ENCODE measurements at regions not wholly inside any gene's neighbourhood (a gene's known extent, or its start where the extent isn't known, plus 50 kb on each side); places are given as distances from the start of the nearest gene placed in this dataset.

DNA sequence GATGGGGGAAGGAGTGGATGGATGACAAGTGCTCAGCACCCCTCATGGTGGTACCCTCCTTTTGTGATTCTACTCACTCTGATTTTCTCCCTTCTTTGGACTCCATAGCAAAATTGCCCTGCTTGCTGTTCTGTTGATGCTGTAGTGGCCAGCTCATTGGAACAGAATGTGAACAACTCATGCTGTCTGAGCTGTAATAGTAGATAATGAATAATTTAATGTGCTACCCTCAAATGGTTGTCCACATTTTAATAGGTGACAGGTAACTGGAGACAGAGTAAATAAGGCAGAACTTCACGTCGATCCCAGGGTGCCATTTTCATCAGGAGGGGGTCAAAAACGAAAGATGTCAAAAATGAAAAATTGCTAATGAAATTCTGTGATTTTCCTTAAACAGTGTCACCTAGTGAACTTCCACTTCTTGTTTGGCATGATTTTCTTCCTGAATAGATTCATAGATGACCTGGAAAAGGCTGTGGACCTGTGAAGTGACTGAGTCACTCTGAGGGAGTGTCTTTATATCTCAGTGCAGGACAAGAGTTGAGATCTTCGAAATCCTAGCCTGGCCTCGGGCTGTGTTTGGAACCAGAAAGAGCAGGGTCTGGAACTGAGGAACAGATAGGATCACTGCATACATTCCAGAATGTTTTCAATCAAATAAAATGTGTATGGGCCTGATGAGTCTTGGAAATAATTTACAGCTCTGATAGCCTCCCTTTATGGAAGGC is 270.2 kb downstream of the PSAT1 start:
- no peak for DNase-seq

DNA sequence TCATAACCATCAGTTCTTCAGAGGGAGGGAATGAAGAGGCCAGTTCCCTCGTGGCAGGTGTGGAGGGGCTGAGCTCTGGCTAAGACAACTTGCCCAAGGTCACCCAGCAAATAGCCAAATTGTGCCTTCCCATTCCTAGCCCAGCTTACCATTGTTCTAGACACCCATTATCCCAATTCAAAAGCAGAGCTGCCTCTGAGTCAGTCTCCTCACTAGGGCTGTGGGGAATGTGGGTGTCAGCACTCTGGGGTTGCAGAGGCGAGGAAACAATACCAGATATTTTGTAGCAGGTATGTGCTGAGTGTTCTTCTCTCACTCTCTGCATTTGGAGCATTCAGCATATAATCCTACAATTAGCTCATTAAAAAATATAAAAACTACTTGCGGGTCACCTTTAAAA is 270.8 kb downstream of the PSAT1 start:
- DNase-seq: no peak

DNA sequence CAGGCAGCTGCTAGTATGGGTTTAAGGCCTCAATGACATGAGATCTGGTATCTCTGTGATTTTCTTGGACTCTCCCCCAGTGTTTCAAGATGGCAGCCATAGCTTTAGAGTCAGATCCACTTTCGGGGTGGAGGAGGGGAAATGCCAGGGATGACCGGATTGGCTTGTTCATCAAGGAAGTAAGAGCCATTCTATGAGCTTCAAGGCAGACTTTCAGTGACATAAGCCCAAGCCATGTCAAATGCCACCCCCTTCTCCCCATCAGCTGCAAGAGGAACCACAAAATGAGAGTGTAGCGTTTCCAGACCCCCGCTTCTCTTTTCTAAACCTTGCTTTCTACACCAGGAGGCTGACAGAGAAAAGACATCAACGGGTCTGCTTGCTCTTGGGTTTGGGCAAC is 271.8 kb downstream of the PSAT1 start:
- no peak for DNase-seq

DNA sequence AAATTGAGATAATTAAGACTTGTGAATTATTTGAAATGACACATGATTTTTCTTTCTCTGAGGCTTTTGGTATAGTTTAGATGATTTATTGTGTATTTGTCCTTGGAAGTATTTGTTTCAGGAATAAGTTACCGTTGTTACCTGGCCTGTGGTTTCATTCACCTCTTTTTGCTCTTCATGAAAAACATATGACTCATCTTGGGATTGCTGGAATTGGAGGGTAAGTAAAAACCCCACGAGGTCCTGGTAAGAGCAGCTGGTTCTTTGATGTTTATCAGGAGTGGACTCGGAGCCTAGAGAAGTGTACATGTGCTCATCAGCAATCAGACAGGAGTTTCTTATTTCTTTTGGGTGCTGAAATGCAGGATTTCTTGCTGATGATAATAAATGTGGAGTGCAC is 275.3 kb downstream of the PSAT1 start:
- DNase-seq: no peak

DNA sequence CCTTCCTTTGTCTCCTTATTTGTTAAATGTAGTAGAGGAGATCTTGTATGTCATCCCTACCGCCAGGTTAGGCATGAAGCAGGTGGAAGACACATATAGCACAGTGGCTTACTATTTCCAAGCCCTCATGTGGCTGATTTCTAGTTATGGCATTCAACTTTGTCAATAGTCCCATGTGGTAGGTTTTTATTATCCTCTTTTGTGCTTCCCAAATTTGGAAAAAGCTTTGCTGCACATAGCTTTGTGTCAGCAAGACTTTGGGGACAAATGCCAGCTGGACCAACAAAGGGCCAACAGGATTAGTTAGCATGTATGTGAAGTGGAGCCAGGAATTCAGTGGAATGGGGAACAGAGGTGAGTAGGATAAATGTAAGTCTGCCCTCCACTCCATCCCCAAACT is 276.3 kb downstream of the PSAT1 start:
- no peak for DNase-seq

DNA sequence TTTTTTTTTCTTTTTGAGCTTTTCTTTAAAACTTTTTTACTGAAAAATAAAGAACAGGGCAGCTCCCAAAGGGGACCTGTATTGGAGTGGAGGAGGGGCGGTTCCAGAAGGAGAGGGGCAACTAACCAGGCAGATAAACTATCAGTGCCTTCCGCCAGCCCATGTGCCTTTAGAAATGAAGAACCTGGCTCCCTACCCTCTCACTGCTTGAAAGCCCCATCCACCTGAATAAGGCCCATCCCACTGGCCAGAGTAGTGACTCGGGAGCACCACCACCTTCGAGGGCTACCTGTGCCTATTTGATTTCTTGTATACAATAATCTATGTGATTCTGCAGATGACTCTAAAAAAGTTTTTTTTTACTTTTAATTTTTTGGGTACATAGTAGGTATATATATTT is 276.7 kb downstream of the PSAT1 start:
- DNase-seq: no peak

DNA sequence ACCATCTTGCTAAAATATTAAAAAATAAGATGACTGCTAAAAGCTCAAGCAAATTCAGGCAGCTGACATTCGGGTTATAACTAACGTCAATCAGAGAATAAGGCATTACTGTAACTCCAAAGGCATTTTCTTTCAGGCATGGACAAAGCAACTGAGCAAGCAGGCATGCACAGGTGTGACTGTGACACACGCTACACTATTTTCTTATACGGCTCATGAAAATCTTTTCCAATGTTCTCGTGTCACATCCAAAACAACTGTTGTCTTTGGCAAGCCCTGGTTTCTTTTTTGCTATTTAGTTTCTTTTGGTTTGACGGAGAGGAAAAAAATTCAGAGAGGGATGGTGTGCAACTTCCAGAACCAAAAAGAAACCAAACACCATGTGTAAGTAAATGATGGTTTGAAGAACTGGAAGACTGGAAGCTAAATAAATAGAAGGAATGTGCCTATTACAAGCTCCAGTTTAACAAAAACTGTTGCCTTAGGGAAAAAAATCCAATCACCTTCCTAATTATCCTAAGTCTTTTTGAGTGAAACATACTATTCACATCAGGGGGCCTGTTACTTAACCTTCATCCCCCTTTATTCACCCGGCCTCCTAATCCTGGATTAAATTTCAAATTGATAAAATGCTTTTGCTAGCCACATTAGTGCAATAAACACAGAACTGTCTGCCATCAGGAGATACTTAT is 277.6 kb downstream of the PSAT1 start:
- DNase-seq: no peak

DNA sequence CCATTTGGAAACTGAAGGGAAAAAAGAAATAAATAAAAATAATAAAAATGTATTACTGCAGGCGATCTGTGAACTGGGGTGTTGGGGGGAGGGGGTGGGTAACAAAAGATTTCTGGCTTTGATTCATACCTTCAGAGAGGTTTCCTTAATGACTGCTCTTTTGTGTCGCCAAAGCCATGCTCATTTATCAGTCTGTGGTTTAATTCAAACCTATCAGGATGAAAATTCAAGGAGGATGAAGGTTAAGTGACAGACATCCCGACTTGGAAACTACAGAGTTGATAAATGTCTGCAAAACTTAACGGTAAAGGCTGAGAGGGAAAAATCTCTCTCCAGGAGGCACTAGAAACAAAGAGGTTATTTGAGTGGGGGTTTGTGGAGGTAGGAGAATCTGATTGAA is 278.2 kb downstream of the PSAT1 start:
- DNase-seq: no peak

DNA sequence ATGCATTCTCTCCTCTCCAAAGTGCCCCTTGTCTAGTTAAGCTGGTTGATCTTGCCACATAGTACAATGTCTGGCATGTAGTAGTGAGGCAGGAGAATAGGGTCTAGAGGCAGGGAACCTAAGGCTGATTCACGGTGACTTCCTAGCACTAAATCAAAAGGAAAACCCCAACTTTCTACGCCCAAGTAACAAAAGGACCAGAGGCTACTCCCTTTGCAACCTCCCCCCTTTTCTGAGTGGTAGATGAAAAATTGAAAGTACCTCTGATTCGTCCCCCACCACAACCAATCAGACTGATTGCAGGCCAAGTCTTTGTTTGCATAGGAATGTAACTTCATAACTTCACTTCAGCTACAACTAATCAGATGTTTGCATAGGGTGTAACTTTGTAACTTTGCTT is 278.8 kb downstream of the PSAT1 start:
- no peak for DNase-seq

DNA sequence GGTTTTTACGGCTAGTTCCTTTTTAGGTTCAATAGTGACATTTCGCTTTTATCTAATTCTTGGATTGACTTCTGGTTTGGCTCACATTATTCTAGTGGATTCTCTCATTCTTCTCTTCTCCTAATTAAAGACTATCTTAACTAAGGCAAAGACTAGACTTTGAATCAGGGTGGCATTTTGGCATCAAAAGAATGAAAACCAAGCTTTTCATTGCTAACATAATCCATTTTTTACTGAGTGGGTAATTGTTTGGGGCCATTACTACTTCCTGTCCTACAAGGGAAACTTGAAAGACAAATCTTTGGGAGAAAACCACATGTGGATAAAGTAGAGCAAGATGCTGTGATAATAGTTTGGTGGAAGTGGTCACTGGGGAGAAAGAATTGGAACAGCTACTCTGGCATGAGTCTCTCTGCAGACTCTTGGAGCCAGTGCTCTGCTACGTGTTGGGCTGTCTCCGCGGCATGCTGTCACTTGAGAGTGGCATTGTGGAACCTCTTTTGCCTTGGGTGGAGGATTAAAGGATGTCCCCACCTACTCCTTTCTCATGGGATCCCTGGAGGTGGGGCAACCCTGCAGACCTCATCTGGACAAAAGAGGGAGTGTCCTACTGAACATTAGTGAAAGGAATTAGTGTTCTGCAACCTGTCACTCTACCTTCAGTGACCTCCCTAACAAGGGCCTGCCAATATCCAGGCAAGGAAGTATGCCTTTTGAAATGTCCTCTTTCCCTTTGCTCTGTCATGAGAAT is 280.4 kb downstream of the PSAT1 start:
- DNase-seq: no peak

DNA sequence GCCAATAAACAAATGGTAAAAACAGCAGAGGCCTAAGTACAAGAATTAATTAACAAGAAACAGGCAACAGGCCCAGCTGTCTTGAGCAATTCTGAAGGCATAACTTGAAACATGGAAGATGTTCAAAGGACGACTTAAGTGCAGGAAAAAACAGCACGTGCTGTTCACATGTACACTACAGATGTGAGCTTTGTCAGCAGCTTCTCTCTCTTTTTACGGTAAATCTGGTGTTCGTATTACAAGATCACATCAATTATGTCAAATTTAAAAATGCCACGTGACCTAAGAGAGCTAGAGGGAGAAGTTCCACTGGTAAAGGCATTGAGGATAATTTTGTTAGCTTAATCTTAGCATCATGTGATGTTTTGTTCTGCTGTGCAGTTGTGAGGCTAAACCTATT is 281.1 kb downstream of the PSAT1 start:
- no peak for DNase-seq

DNA sequence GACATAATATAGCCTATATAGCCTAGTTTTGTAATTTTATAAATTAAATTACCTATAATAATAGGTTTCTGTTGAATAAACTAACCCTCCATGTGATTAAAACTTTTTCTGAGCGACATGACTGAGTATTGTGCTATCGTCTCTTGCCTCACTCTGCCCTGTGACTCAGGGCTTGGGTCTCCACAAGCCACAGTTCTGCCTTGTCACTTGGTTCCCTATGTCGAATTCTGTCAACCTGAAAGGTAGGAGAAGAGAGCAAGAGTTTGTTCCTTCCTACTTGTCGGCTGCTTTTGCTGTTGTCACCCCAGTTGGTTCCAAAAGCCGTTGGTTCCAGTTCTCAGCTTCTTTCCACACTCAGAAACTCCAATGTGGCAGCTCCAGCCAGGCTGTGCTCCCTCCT is 285.9 kb downstream of the PSAT1 start:
- DNase-seq: no peak

DNA sequence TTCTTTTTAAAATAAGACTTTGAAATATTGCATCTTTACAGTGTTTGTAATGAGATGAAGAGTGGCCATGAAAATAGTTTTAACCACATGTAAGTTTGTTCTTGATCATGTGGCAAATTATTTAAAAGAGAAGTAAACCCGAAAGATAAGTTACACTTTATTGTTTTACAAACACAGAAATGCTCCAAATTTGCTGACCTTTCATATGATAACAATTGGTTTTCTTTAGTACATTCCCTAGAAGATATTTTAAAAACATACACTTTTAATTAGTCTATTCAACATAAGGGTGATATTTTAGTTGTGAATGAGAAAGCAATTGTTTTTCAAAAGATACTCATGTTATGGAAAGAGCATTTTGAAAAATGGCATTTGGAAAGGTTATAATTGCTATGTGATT is 287.7 kb downstream of the PSAT1 start:
- no peak for DNase-seq

DNA sequence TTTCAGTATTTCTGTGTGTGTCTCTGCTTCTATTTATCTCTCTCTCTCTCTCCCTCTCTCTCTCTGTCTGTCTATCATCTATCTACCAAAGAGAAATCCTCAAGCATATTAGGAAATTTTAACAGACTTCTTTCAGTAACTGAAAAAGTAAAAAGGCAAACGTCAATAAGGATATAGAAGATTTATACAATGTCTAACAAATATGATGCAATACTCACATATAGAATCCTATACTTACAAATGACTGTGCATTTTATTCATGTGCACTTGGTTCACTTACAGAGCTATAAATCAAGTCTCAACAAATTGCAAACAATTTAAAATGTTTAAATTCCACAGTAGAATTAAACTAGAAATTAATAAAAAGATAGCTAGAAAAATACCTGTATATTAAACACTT is 289.0 kb downstream of the PSAT1 start:
- no peak for DNase-seq

DNA sequence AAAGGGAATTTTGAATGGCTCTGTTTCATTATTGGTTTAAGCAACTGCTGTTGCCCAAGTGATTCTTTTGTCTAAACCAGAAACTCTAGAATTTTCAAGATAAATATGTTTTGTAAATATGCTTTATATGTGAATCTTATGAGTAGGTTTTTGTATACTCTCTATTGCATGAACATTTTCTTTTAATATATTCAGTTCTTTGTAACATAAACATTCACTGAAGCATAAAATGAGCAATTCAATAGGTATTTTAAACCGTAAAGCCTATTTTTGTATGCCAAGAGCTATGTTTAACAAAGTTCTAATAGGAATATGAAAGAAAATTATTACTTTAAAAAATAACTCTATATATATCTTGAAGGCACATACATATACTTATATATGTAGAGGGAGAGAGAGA is 293.1 kb downstream of the PSAT1 start:
- DNase-seq: no peak

DNA sequence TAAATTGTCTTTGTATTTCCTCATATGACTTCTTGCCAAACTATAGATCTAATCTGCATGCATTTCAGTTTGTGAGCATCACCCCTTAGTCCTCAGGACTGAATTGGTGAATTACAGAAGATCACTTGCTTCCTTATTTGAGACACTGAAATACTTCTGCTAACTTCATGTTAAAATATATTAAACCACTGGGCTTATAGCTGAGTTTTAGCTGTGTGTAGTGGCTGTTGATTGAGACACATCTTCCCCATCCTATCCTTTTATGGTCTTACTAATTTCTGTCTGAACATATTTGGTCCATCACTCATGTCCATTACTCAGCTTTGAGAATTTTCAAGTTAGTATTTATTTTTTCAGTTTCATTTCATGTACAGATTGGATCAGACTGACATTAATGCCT is 295.9 kb downstream of the PSAT1 start:
- no peak for DNase-seq

DNA sequence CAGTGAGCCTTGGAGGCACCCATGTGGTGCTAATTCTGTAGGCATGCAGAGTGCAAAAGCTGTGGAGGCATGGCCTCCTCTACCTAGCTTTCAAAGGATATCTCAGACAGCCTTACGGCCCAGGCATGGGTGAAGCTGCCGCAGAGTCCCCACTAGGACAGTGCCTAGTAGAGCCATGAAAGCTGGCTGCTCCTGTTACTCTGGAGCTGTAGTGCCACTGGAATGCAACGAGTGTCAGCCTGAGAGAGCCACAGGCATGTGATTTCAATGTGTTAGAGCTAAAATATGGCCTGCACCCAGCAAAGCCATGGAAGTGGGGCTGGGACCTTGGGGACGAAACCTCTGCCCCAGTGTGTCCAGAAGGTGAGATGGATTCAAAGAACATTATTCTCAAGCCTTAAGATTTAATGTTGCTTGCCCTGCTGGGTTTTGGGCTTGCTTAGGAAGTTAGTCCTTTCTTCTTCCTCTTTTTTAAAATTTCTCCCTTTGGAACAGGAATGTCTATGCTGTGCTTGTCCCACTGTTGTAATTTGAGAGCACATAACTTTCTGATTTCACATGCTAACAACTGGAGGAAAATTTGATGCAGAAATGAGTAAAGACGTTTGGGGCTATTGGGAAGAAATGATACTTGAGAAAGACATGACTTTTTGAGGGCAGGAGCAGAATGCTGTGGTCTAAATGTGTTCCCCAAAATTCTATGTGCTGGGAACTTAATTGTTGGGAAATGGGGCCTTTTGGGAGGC is 298.4 kb downstream of the PSAT1 start:
- DNase-seq: no peak

DNA sequence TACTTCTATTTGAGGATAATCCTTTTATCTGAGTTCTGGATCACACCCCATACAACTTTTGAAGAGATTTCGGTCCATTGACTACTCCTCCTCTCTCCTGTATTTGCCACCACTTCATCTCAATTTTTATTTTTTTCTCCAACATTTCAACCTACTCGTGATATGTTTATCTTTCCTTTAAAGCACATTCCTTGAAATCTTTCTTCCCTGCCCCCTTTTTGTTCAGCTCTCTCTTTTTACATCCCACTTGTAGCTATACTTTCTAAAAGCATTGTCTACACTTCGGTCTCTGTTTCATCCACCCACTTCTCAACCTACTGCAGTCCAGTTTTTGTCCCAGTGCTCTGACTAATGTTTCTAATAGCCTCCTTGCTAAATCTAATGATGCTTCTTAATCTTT is 299.4 kb downstream of the PSAT1 start:
- DNase-seq: no peak

DNA sequence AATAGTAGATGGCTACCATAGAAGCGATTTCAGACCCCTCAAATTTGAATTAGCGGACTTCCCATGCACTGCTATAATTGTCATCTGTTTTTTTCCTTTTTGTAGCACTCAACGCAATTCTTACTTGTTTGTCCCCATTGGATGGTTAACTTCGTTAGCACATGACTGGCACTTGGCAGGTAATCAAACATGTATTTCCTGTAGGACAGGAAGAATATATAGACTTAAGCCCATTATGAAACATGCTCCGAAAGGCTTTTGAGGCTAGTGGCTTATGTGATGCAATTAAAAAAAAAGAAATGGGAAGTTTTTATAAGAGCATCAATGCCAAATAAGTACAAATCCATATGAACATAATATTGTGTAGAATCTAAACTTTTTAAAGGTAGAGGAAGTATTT is 301.2 kb downstream of the PSAT1 start:
- no peak for DNase-seq

DNA sequence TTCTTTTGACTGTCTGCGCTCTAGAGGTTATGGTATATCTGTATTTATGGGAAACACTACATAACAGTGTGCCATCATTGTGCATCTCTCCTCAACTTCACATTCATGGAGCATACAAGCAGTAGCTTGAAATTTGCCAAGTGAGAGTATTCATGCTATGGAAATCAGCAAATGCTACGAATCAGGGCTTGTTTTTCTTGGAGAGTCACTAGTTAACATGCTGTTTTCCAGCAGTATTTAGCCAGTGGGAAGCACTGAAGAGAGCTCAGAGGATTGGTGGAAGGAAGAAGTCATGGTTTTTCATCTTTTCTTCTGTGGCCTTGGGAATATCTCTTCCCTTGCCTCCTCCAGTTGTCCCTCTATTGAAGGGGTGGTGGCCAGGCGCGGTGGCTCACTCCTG is 303.0 kb downstream of the PSAT1 start:
- DNase-seq: no peak

DNA sequence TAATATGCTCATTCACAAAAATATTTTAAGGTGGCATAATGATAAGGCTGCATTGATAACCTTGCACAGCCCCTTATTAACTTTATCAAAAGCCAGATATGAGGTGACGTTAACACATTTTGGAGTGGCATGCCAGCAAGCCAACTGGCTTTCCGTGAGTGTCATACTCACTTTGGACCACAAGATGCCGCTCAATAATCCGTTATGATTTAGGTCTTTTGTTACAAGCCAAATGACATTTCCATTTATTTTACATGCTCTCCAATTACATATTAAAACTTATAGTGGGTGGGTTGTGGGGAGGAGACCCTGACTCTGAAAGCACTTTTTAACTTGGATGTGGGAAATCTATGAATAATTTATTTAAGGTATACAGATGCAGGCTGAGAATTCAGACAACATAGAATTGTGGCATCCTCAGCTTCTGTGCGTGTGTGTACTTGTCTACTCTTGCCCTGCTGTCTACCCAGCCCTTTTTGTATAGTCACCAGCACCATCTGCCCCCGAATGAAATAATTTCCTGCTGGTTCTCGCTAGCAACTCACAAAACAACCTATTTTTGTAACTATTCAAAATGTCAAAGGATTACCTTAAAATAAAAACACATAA is 305.1 kb downstream of the PSAT1 start:
- DNase-seq: peak; percentile 20

DNA sequence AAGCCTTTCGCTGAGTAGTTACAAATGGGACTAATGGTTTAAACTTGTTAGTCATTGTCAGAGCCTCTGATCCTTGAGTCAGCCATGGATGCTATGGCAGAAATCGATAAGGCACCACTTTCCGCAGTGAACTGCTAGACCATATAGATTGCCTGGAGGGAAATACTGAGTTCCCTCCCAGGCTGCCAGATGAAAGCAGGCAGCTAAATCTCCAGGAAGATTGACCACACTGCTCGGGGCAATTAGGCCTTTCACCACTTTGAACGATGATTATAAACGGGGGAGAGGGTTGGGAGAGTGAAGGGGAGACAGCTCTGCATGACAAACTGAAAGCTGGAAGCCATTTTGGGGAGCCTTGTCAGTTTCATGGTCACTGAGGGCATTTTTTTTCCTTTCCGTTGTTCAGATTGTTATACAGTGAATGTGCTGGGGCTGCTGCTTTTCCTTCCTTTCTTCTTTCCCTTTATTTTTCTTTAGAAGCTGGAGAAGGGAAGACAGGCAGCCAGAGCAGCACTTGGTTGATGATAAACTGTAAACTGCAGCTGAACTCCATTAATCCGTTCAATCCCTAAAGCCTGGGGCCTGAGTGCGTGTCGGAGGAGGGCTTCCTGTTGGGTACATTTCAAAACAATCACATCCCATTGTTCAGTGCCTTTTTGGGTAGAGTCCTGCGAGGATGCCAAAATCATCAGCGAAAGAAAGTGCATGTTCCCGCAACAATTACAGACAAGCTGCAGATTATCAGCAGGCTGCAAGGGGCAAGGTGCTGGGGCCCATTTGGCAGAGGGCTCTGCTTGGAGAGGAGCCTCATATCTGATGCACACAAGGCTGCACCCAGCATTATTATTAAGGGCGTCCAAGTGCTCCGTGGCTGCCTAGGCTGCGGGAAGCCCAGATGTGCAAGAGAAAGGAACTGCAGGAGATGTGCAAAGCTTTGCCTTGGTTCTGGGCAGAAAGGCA is 308.4 kb downstream of the PSAT1 start:
- DNase-seq: no peak

Data from RPMI8226 (cell line).